GM18909 (cell line): ENCODE measurements at regions not wholly inside any gene's neighbourhood (a gene's known extent, or its start where the extent isn't known, plus 50 kb on each side); places are given as distances from the start of the nearest gene placed in this dataset.
"Not testable (repeated sequence)": the region's sequence is repeated elsewhere in the genome, so short reads cannot be mapped to it uniquely, and the experiment has no call there.

ENCODE experiments used
- ATAC-seq: cut with Tn5 transposase; IDR thresholded peaks from one replicate; pipeline ENCODE4 v1.9.1; 2021; ENCODE audit warnings: mild to moderate bottlenecking; ENCODE audit not compliant: unreplicated experiment, poor library complexity

GRCh38 chr2:223176970-223177369 is 125.0 kb downstream of the KCNE4 start:
- no peak for ATAC-seq

GRCh38 chr2:223180463-223180862 is 128.5 kb downstream of the KCNE4 start:
- no peak for ATAC-seq

DNA sequence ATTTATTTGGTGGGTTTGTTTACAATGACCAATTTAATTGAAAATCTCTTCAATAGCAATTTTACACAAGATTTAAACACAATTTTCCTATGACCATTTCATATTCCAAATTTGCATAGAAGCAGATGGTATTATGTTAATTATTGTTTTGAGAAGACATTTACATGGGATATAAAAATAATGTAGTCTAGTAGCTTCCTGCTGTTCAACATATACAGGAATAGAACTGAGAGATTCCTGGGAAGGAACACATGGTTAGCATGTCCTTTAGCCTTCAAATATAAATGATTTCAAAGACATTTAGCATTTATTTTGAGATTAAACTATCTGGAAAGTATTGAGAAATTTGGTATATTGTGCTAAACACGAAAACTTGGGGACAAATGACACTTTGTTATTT is 129.6 kb downstream of the KCNE4 start:
- no peak for ATAC-seq

DNA sequence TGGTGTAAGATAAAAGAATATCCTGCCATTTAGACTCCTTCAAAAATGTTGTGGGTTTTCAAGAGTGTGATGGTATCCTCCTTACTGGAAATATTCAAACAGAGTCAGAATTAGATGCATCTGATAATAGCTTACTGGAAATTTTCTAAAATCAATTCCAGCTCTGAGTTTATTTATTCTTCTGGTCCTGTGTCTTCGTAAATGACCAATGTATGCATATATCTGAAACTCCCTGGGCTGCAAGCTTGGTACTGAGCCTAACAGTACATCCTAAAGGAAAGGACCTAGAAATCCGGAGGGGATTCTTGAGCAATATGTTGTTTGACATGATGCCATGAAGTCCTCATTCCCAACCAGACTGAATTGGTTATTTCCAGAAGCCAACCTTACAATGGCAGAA is 130.4 kb downstream of the KCNE4 start:
- ATAC-seq: no peak

GRCh38 chr2:223185638-223186037 is 133.6 kb downstream of the KCNE4 start:
- ATAC-seq: no peak

- no peak for ATAC-seq
Observed at GRCh38 chr2:223187256-223187655, 135.3 kb downstream of the KCNE4 start.

DNA sequence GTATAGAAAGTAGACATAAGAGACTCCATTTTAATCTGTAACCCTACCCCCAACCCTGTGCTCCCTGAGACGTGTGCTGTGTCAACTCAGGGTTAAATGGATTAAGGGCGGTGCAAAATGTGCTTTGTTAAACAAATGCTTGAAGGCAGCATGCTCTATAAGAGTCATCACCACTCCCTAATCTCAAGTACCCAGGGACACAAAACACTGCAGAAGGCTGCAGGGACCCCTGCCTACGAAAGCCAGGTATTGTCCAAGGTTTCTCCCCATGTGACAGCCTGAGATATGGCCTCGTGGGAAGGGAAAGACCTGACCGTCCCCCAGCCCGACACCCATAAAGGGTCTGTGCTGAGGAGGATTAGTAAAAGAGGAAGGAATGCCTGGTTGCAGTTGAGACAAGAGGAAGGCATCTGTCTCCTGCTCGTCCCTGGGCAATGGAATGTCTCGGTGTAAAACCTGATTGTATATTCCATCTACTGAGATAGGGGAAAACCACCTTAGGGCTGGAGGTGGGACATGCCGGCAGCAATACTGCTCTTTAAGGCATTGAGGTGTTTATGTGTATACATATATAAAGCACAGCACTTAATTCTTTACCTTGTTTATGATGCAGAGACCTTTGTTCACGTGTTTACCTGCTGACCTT is 138.7 kb downstream of the KCNE4 start:
- not testable (repeated sequence) for ATAC-seq

GRCh38 chr2:223196331-223196730 is 144.3 kb downstream of the KCNE4 start:
- ATAC-seq: no peak

- no peak for ATAC-seq
Observed at GRCh38 chr2:223197046-223197445, 145.1 kb downstream of the KCNE4 start.

- ATAC-seq: no peak
Observed at GRCh38 chr2:223199531-223200515, 147.8 kb downstream of the KCNE4 start.

DNA sequence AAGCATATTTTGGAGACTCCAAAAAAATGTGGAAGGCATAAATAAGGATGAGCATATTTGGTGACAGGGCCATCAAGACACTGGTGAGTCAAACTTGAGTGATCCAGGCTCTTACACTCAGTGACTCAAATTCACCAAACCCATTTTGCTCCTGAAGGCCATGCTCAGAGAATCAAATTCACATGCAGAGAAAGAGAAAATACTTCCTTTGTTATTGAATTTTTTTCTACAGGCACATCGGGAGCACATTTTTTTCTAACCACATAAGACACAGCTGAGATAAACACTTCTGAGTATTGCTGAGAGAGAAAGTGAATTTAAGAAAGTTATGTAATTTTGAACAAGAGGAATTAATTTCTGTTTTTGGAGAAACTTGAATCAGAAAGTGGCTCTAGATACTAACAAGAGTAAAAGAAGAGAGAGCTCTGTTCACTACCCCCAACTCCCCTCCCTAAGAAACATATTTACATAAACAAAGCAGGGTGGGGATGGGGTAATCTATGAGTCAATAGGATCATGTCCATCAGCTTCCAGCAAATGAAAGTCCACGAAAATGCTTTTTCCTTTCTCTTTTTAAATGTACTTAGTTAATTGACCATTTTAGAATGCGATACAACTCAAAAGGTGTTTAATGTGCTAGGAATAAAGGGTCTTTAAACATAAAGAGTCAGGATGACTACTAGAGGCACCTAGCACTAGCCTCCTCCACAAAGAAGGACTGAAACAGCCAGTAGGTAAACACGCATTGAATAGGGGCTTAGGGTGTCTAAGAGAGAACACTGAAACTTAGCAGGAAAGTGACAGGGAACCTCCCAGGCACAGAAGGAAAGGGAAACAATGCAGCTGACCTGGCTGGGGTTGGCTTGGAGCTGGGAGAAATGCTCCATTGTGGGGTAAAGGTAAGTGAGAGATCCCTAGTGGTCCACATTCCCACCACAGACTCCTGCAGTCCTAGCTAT is 152.3 kb downstream of the KCNE4 start:
- ATAC-seq: no peak

DNA sequence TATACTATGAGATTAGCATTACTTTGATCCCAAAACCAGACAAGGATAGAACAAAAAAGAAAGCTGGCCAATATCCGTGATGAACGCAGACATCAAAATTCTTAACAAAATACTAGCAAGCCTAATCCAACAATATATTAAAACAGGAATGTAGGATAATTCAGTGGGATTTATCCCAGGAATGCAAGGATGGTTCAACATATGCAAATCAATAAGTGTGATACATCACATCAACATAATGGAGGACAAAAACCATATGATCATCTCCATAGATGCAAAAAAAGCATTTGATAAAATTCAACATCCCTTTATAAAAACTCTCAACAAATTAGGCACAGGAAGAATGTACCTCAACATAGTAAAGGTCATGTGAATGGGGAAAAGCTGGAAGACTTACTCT is 158.5 kb downstream of the KCNE4 start:
- ATAC-seq: no peak

DNA sequence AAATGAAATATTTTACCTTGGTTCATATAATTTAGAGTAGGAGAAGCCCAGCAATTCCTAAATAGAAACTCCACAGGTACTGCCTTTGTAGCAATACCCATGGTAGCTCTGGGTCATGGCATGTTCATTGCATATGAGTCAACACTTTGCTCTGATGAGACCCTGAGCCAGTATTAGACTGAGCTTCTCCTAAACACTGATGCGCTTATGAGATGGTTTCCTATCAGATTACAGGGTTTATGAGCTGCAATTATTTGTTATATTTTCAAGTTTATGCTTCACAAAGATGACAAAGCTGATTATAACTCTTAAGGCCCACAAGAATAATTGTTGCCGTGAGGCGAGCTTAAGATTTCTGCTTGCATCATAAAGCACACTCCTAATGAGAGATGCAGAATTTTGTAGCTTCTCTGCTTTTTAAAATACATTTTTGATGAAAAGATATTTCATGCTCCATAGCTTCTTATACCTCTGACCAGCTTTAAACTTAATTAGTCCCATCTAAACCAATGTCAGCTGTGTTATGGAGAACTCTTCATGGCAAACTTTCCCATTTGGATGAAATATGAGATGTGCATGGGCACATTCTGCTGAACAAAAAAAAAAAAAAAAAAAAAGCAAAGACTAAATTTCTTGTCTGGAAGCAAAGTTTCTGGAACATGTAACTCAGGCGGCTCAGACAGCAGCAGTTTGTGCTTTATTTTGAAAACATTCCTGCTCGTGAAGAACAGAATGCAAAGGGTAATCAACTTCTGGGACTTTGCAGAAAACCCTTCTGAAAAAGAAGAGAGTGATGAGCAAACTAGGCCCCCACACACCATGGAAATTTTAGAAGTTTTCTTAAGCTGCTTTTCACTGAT is 162.6 kb downstream of the KCNE4 start:
- no peak for ATAC-seq

DNA sequence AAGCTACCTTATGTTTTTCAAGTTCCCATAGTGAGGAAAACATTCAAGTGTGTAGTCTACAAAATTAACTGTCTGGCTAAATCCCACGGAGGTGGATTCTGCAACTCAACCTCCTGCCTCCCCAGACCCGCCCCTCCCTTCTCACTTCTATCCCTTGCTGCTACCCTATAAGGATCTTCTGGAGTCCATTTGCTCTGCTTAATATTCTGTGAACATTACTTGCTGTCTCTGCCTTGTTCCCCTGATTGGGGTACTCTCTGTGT is 163.2 kb downstream of the KCNE4 start:
- no peak for ATAC-seq

GRCh38 chr2:223217373-223217772 is 165.4 kb downstream of the KCNE4 start:
- no peak for ATAC-seq

- ATAC-seq: no peak
Observed at GRCh38 chr2:223218587-223219178, 166.7 kb downstream of the KCNE4 start.

- no peak for ATAC-seq
Observed at GRCh38 chr2:223219872-223220657, 168.1 kb downstream of the KCNE4 start.

DNA sequence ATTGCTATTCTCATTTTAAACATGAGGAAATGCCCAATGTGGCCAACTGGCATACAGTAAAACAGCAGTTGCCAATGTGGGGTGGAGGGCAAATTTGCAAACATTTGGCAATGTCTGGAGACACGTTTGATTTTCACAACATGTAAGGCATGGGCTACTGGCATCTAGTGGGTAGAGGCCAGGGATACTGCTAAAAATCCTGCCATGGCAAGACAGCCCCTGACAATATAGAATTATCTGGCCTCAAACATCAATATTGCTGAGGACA is 168.6 kb downstream of the KCNE4 start:
- ATAC-seq: no peak
